ENCODE measurements at regions not wholly inside any gene's neighbourhood (a gene's known extent, or its start where the extent isn't known, plus 50 kb on each side); places are given as distances from the start of the nearest gene placed in this dataset.
"Not testable (repeated sequence)": the region's sequence is repeated elsewhere in the genome, so short reads cannot be mapped to it uniquely, and the experiment has no call there.

- DNase-seq (ENCODE audit: low read depth): no peak
These were observed 195.7 kb downstream of the PALM2AKAP2 start for GRCh38 chr9:109975574-109976295.

- no peak for DNase-seq (ENCODE audit: low read depth)
These were observed 196.3 kb downstream of the PALM2AKAP2 start for GRCh38 chr9:109976303-109976702.

- DNase-seq (ENCODE audit: low read depth): no peak
These were observed 197.5 kb downstream of the PALM2AKAP2 start for GRCh38 chr9:109977521-109977920.

GRCh38 chr9:109981091-109981490 lies 201.1 kb downstream of the PALM2AKAP2 start:
- DNase-seq (ENCODE audit: low read depth): no peak

- DNase-seq (ENCODE audit: low read depth): no peak
These were observed 206.6 kb downstream of the PALM2AKAP2 start for GRCh38 chr9:109986521-109986991.

GRCh38 chr9:109989296-109989695 lies 209.3 kb downstream of the PALM2AKAP2 start:
- DNase-seq (ENCODE audit: low read depth): no peak

- no peak for DNase-seq (ENCODE audit: low read depth)
These were observed 210.5 kb downstream of the PALM2AKAP2 start for GRCh38 chr9:109990541-109990940.

- no peak for DNase-seq (ENCODE audit: low read depth)
These were observed 212.3 kb downstream of the PALM2AKAP2 start for GRCh38 chr9:109992293-109992692.

- no peak for DNase-seq (ENCODE audit: low read depth)
These were observed 213.4 kb downstream of the PALM2AKAP2 start for GRCh38 chr9:109993250-109993978.

GRCh38 chr9:109994141-109994540 lies 213.8 kb downstream of the C9orf152 start:
- DNase-seq (ENCODE audit: low read depth): no peak

- no peak for DNase-seq (ENCODE audit: low read depth)
These were observed 210.9 kb downstream of the C9orf152 start for GRCh38 chr9:109996936-109997580.

- no peak for DNase-seq (ENCODE audit: low read depth)
These were observed 210.3 kb downstream of the C9orf152 start for GRCh38 chr9:109997682-109998081.

- peak; percentile 7 for DNase-seq (ENCODE audit: low read depth)
These were observed 202.4 kb downstream of the C9orf152 start for GRCh38 chr9:110005521-110005920.

GRCh38 chr9:110006657-110007056 lies 201.3 kb downstream of the C9orf152 start:
- DNase-seq (ENCODE audit: low read depth): no peak

- DNase-seq (ENCODE audit: low read depth): no peak
These were observed 200.3 kb downstream of the C9orf152 start for GRCh38 chr9:110007477-110008270.

GRCh38 chr9:110008663-110009062 lies 199.3 kb downstream of the C9orf152 start:
- DNase-seq (ENCODE audit: low read depth): no peak

- no peak for DNase-seq (ENCODE audit: low read depth)
These were observed 196.2 kb downstream of the C9orf152 start for GRCh38 chr9:110011628-110012320.

GRCh38 chr9:110013064-110013463 lies 194.9 kb downstream of the C9orf152 start:
- DNase-seq (ENCODE audit: low read depth): no peak

- DNase-seq (ENCODE audit: low read depth): no peak
These were observed 192.2 kb downstream of the C9orf152 start for GRCh38 chr9:110015759-110016158.

GRCh38 chr9:110016340-110016739 lies 191.6 kb downstream of the C9orf152 start:
- DNase-seq (ENCODE audit: low read depth): no peak

- not testable (repeated sequence) for DNase-seq (ENCODE audit: low read depth)
These were observed 187.7 kb downstream of the C9orf152 start for GRCh38 chr9:110020216-110020615.
